H1 (cell line): ENCODE measurements at regions not wholly inside any gene's neighbourhood (a gene's known extent, or its start where the extent isn't known, plus 50 kb on each side); places are given as distances from the start of the nearest gene placed in this dataset.

Source experiments
- NRF1 ChIP-seq: IDR thresholded peaks from 2 replicates; pipeline ENCODE4 v1.6.1; 2011; ENCODE audit warnings: mild to moderate bottlenecking, low read depth, low read length, improper control_type of control experiment
- ZNF274 ChIP-seq: IDR thresholded peaks from 2 replicates; pipeline ENCODE4 v1.7.0; 2012; ENCODE audit warnings: low read length, borderline replicate concordance; ENCODE audit errors: extremely low read depth
- TF ChIP-seq, protein P1 (sequence below), 3 experiments: IDR thresholded peaks; 1 replicate in 2 of 3; 2 replicates in 1 of 3; pipeline versions ENCODE4 v1.5.1 to v1.6.1; 2011; ENCODE audit warnings: low read length in 3 of 3, mild to moderate bottlenecking in 3 of 3, inconsistent platforms in 2 of 3, low read depth in 1 of 3, moderate library complexity in 1 of 3; ENCODE audit not compliant: insufficient read depth in 1 of 3; ENCODE audit errors: control extremely low read depth in 1 of 3

- TF ChIP-seq ZNF274 (no peak), NRF1 (no peak)
- TF ChIP-seq, protein P1, sequence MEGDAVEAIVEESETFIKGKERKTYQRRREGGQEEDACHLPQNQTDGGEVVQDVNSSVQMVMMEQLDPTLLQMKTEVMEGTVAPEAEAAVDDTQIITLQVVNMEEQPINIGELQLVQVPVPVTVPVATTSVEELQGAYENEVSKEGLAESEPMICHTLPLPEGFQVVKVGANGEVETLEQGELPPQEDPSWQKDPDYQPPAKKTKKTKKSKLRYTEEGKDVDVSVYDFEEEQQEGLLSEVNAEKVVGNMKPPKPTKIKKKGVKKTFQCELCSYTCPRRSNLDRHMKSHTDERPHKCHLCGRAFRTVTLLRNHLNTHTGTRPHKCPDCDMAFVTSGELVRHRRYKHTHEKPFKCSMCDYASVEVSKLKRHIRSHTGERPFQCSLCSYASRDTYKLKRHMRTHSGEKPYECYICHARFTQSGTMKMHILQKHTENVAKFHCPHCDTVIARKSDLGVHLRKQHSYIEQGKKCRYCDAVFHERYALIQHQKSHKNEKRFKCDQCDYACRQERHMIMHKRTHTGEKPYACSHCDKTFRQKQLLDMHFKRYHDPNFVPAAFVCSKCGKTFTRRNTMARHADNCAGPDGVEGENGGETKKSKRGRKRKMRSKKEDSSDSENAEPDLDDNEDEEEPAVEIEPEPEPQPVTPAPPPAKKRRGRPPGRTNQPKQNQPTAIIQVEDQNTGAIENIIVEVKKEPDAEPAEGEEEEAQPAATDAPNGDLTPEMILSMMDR (IDR thresholded peaks at IDR 0.05; ENCODE audit: control extremely low read depth in 1 of 3, insufficient read depth in 1 of 3, low read depth in 1 of 3, low read length in 3 of 3) = no peak
Measured at GRCh38 chr4:108450236-108450898, 170.0 kb upstream of the RPL34 start.
